RWPE1 (cell line): ENCODE measurements at regions not wholly inside any gene's neighbourhood (a gene's known extent, or its start where the extent isn't known, plus 50 kb on each side); places are given as distances from the start of the nearest gene placed in this dataset.

Experiments
- CTCF ChIA-PET: fragments of 350-600 bp; sonication (Branson Sonifier 250); formaldehyde crosslinking; extraction: SDS; loops from one replicate; lab custom pipeline; 2021; lab: Yijun Ruan, JAX
- POLR2A ChIA-PET: fragments of 400-600 bp; formaldehyde crosslinking; extraction: SDS; loops from one replicate; lab custom pipeline; 2020; ENCODE audit warnings: antibody characterized with exemption; ENCODE audit not compliant: low non-redundant PET; lab: Yijun Ruan, JAX
- DNase-seq: peaks from one replicate; pipeline ENCODE4 v3.0.0; 2012; ENCODE audit warnings: low spot score
- H3K27ac ChIP-seq: fragments of 450-650 bp; 2 replicates; pipeline ENCODE4 v1.5.1; 2017
- TF ChIP-seq, protein P1 (sequence below): fragments of 450-650 bp; conservative IDR thresholded peaks from 2 replicates; pipeline ENCODE4 v1.5.1; 2017; ENCODE audit warnings: low read depth, mild to moderate bottlenecking

DNA sequence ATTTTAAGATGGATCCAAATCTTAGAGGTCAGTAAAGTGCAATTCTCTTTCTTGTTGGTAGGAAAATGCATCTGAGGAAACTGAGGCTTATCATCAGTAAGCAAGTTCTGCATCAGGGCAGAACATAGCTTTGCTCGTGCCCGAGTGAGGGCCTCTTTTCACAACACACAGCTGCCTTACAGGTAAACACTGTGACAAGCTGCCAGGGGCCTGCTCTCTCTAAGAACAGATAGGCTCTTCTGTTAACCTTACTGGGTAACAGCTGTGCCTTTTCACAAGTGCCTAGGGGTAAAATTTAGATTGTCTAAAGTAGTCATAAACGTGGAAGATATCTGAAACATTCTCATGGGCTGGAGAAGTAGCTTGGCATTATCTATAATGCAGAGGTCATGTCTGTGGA is 118.1 kb downstream of the C3orf38 start:
- no peak overlapping the region for H3K27ac ChIP-seq
- CTCF ChIA-PET, result no interaction called here
- TF ChIP-seq, protein P1, sequence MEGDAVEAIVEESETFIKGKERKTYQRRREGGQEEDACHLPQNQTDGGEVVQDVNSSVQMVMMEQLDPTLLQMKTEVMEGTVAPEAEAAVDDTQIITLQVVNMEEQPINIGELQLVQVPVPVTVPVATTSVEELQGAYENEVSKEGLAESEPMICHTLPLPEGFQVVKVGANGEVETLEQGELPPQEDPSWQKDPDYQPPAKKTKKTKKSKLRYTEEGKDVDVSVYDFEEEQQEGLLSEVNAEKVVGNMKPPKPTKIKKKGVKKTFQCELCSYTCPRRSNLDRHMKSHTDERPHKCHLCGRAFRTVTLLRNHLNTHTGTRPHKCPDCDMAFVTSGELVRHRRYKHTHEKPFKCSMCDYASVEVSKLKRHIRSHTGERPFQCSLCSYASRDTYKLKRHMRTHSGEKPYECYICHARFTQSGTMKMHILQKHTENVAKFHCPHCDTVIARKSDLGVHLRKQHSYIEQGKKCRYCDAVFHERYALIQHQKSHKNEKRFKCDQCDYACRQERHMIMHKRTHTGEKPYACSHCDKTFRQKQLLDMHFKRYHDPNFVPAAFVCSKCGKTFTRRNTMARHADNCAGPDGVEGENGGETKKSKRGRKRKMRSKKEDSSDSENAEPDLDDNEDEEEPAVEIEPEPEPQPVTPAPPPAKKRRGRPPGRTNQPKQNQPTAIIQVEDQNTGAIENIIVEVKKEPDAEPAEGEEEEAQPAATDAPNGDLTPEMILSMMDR, result no peak
- POLR2A ChIA-PET, result no interaction called here
- no peak for DNase-seq

DNA sequence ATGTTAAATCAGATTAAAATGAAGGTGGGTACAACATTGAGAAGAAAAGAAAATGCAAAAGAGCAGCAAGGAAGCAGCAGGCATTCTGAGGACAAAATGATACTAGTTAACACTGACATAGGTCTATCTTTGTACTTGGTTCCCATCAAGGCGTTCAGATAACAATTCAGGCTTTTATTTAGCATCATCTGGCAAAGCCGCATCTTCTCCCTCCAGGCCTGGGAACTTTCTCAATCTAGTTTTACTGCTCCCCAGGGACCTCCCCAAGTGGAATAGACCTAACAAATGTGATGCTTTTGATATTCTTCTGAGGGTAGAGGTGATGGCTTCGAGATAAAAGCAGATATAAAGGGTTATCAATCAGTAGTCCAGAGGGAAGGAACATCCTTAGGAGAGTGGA is 130.6 kb downstream of the C3orf38 start:
- ChIA-PET CTCF (no interaction called here), POLR2A (no interaction called here)
- TF ChIP-seq, protein P1, result no peak
- no peak for DNase-seq
- H3K27ac ChIP-seq, result no peak overlapping the region

DNA sequence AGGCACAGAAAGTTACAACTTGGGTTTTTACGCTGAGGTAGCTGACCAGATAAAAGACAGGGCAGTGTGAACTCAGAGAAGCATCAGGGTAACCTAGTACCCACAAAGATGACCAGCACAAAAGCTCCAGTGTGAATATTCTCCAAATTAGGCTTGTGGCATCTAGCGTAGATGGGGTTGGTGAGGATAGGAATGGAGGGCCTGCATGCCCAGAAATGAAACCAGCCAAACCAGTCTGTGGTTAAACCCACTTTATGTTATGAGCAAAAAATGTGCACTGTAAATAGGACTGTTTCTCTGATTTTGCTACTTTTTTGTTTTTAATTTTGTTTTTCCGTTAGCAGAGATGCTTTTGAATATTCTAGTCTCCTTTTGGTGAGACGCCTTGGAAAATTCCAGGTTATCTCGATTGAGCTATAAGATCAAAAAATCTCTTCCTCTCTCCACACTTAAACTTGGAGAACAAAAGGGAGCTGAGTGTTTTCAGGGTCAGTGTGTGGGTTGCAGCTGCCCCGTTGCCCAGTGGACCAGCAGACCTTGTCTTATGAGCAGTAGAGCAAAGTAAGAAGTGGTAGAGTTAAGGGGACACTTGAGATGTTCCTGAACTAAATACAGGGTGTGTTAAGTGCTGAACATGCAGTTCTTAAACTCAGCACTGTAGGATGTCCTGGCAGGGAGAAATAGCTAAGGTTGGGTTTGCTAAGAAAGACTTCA is 132.9 kb downstream of the C3orf38 start:
- DNase-seq, result no peak
- H3K27ac ChIP-seq, result no peak overlapping the region
- POLR2A ChIA-PET, result no interaction called here
- TF ChIP-seq, protein P1, result no peak
- CTCF ChIA-PET, result no interaction called here

DNA sequence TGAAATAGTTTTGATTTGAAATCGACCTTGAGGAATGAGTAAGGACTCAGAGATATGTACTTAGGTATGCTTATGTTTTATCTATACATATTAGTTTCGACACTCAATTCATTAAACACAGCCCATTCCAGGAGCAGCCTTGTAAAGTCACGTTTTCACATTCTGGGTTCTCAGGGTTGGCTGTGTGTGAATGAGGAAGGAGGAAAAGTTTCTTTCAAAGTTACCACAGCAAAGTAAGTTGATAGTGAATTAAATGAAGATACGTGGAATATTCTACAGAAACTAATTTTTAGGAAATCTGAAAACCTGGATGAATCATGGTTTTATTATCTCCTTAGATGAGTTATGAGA is 133.5 kb downstream of the C3orf38 start:
- no peak overlapping the region for H3K27ac ChIP-seq
- TF ChIP-seq, protein P1, result no peak
- DNase-seq, result no peak
- ChIA-PET POLR2A (no interaction called here), CTCF (interaction anchor here (0.7 kb wide), 1 partner anchor 1977 kb away, joined by 3 read pairs; no protein-coding TSS in a partner anchor)

DNA sequence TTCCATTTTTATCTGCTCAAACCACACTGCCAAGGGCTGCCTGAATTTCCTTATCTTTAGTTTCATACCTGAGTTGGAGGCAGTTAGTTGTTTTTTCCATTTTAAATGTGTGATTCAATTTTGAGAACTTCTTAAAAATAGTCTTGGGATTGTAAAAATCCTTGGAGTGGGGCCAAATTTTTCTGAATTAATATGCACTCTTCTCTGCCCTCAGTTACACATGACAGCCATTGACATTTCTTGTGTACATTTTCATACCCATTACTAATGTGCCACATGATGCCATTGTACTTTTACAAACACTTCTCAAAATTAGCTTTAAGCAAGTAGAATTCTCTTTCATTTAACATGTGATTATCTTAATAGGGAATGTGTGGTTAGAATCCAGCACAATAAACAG is 141.7 kb downstream of the C3orf38 start:
- TF ChIP-seq, protein P1, result no peak
- ChIA-PET CTCF (no interaction called here), POLR2A (no interaction called here)
- DNase-seq, result no peak
- H3K27ac ChIP-seq, result no peak overlapping the region

DNA sequence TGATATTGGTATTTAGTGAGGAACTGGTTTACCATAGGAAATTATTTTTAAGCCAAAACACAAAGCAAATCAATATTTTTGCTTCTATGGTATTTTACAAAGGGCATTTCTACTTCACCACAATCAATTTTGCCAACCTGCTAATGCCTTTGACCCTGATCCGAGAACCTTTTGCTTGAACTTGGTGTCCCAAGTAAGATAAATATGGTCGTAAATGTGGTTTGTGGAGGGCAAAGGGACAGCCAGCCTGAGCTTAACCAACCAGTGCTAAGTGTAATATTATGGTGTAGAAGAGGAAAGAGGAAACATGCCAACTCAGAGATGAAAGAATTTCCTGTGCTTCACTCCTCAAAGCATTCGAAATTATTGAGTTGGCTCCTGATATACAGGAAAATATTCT is 148.4 kb downstream of the C3orf38 start:
- CTCF ChIA-PET, result interaction anchor here (0.7 kb wide), 1 partner anchor 11 kb away, joined by 3 read pairs; no protein-coding TSS in a partner anchor
- no peak overlapping the region for H3K27ac ChIP-seq
- POLR2A ChIA-PET, result no interaction called here
- DNase-seq, result no peak
- TF ChIP-seq, protein P1, result no peak
